Right lobe of liver (tissue), 4 donors: ENCODE measurements at regions not wholly inside any gene's neighbourhood (a gene's known extent, or its start where the extent isn't known, plus 50 kb on each side); places are given as distances from the start of the nearest gene placed in this dataset.

ENCODE experiments used
- CTCF ChIP-seq, 4 donors: fragments of 200-600 bp in 3 of 4; fragments of 450-650 bp in 1 of 4; IDR thresholded peaks; one replicate each; pipeline versions ENCODE4 v1.5.1 to v1.8.0; 2016 to 2022; ENCODE audit warnings: antibody characterized with exemption in 4 of 4, mild to moderate bottlenecking in 2 of 4
- POLR2A ChIP-seq: fragments of 450-650 bp; IDR thresholded peaks from one replicate; pipeline ENCODE4 v1.6.1; 2017; ENCODE audit warnings: antibody characterized with exemption, mild to moderate bottlenecking
- donor health status: DM: no; HTN: no; CAD: no.
- donor health status: DM: no; HTN: no; CAD: no.
- donor health status: DM: no; HTN: yes; CAD: no.

- TF ChIP-seq CTCF (IDR thresholded peaks at IDR 0.05): no peak
- no peak for TF ChIP-seq POLR2A
Measured at GRCh38 chr4:82293304-82293703, 80.5 kb downstream of the HNRNPD start.
